Endothelial cell of umbilical vein (primary cell): ENCODE measurements at regions not wholly inside any gene's neighbourhood (a gene's known extent, or its start where the extent isn't known, plus 50 kb on each side); places are given as distances from the start of the nearest gene placed in this dataset.

Experiments used
- BruUV-seq: library from RNA; stranded (reverse); fragments of 400-500 nt; replicated peaks from 2 replicates; lab custom pipeline; 2021; lab: Mats Ljungman, UMichigan
- CTCF ChIA-PET: fragments of 300-600, 350-600 bp; sonication (Branson Sonifier 250); formaldehyde crosslinking; loops from one replicate; lab custom pipeline; 2021; ENCODE audit warnings: antibody characterized with exemption, inconsistent platforms; lab: Charles Lee
- POLR2A ChIA-PET: fragments of 300-600, 350-600 bp; sonication (Branson Sonifier 250); formaldehyde crosslinking; loops from one replicate; lab custom pipeline; 2021; ENCODE audit warnings: antibody characterized with exemption, inconsistent platforms; lab: Charles Lee
- DNase-seq: peaks from one replicate; pipeline ENCODE4 v3.0.0-alpha.2; 2011; ENCODE audit warnings: low read depth, low spot score
- FAIRE-seq: peaks from 2 replicates; lab custom pipeline; 2011; peaks lifted over from hg19 to GRCh38; lab: Jason Lieb, UNC
- H2AFZ ChIP-seq: 2 replicates; pipeline ENCODE4 v1.6.0; 2012; ENCODE audit warnings: low read depth, low read length, control low read depth, inconsistent platforms
- H3K27ac ChIP-seq: 2 replicates; pipeline ENCODE4 v1.5.1; 2011; ENCODE audit warnings: low read depth, mild to moderate bottlenecking, control low read depth, low read length, moderate library complexity; ENCODE audit not compliant: insufficient read depth
- H3K27me3 ChIP-seq, 2 experiments: 2 replicates each; pipeline versions ENCODE4 v1.6.0 to v1.6.1; 2011; ENCODE audit warnings: low read length in 2 of 2, mixed read lengths in 1 of 2; ENCODE audit not compliant: control insufficient read depth in 2 of 2, insufficient read depth in 2 of 2
- H3K36me3 ChIP-seq, 2 experiments: 2 replicates in 1 of 2; 3 replicates in 1 of 2; pipeline ENCODE4 v1.5.1; 2011; ENCODE audit warnings: low read length in 2 of 2, mild to moderate bottlenecking in 1 of 2, moderate library complexity in 1 of 2; ENCODE audit not compliant: control insufficient read depth in 2 of 2, insufficient read depth in 2 of 2; ENCODE audit errors: extremely low read depth in 1 of 2
- H3K4me1 ChIP-seq: 3 replicates; pipeline ENCODE4 v1.5.1; 2011; ENCODE audit warnings: mild to moderate bottlenecking, low read length; ENCODE audit not compliant: control insufficient read depth, insufficient read depth; ENCODE audit errors: extremely low read depth
- H3K4me2 ChIP-seq: 2 replicates; pipeline ENCODE4 v1.6.1; 2011; ENCODE audit warnings: low read length, control low read depth, mixed read lengths; ENCODE audit not compliant: insufficient read depth
- H3K4me3 ChIP-seq, 3 experiments: fragments of 200-600 bp in 1 of 3; sonication (generic), shearing (Covaris generic) in 1 of 3; replicated peaks in 1 of 3; 2 replicates each; pipeline ENCODE4 v1.5.1; 2011 to 2016; ENCODE audit warnings: control low read depth in 3 of 3, low read length in 3 of 3, mild to moderate bottlenecking in 2 of 3, inconsistent platforms in 1 of 3, low read depth in 1 of 3, moderate library complexity in 1 of 3; ENCODE audit not compliant: insufficient read depth in 1 of 3
- H3K79me2 ChIP-seq: 2 replicates; pipeline ENCODE4 v1.6.0; 2012; ENCODE audit warnings: low read length, inconsistent platforms; ENCODE audit not compliant: control insufficient read depth, insufficient read depth
- H3K9ac ChIP-seq: replicated peaks from 2 replicates; pipeline ENCODE3; 2011; ENCODE audit warnings: low read length, control low read depth; ENCODE audit not compliant: insufficient read depth; ENCODE audit errors: extremely low read depth
- H3K9me1 ChIP-seq: replicated peaks from 3 replicates; pipeline ENCODE4 v1.6.0; 2011; ENCODE audit warnings: mild to moderate bottlenecking, low read length; ENCODE audit not compliant: control insufficient read depth, insufficient read depth; ENCODE audit errors: extremely low read depth
- H3K9me3 ChIP-seq: replicated peaks from 2 replicates; pipeline ENCODE4 v1.5.1; 2012; ENCODE audit warnings: low read length, inconsistent platforms; ENCODE audit not compliant: control insufficient read depth, insufficient read depth
- H4K20me1 ChIP-seq: replicated peaks from 2 replicates; pipeline ENCODE3; 2011; ENCODE audit warnings: mild to moderate bottlenecking, low read length; ENCODE audit not compliant: control insufficient read depth, insufficient read depth; ENCODE audit errors: extremely low read depth
- CTCF ChIP-seq, 2 donors: IDR thresholded peaks; 1 replicate in 1 of 2; 2 replicates in 1 of 2; pipeline ENCODE4 v1.5.1; 2011; ENCODE audit warnings: low read length in 2 of 2, mild to moderate bottlenecking in 2 of 2, moderate library complexity in 2 of 2, control low read depth in 1 of 2, inconsistent platforms in 1 of 2, low read depth in 1 of 2; ENCODE audit not compliant: insufficient read depth in 1 of 2; ENCODE audit errors: extremely low read depth in 1 of 2
- EZH2 ChIP-seq: IDR thresholded peaks from 2 replicates; pipeline ENCODE4 v1.6.1; 2012; ENCODE audit warnings: borderline replicate concordance, low read depth, mild to moderate bottlenecking, moderate library complexity, low read length, inconsistent platforms; ENCODE audit not compliant: severe bottlenecking
- FOS ChIP-seq: IDR thresholded peaks from 2 replicates; pipeline ENCODE4 v1.6.1; 2011; ENCODE audit warnings: mild to moderate bottlenecking, low read length, moderate library complexity, borderline replicate concordance; ENCODE audit not compliant: insufficient read depth
- GATA2 ChIP-seq: IDR thresholded peaks from 2 replicates; pipeline ENCODE4 v1.7.0; 2011; ENCODE audit warnings: low read depth, mild to moderate bottlenecking, moderate library complexity, mixed read lengths, low read length; ENCODE audit not compliant: insufficient read length, insufficient read depth
- JUN ChIP-seq: IDR thresholded peaks from 2 replicates; pipeline ENCODE4 v1.6.1; 2011; ENCODE audit warnings: borderline replicate concordance, low read depth; ENCODE audit not compliant: insufficient read length, insufficient read depth
- MYC ChIP-seq: IDR thresholded peaks from one replicate; pipeline ENCODE4 v1.6.1; 2011; ENCODE audit warnings: mild to moderate bottlenecking, low read depth, low read length
- POLR2A ChIP-seq: IDR thresholded peaks from 2 replicates; pipeline ENCODE4 v1.6.1; 2012; ENCODE audit warnings: low read depth, mild to moderate bottlenecking, control low read depth, low read length
- POLR2AphosphoS5 ChIP-seq: IDR thresholded peaks from 2 replicates; pipeline ENCODE4 v1.6.1; 2012; ENCODE audit warnings: low read depth, mild to moderate bottlenecking, control low read depth, low read length, moderate library complexity; ENCODE audit not compliant: insufficient read depth
- dilution Hi-C: fragments of 300-500 bp; cut with MboI; formaldehyde crosslinking; loops from one replicate; pipeline ENCODE4 v1.15.0; 2019; ENCODE audit warnings: low sequenced_read_pairs; ENCODE audit not compliant: extremely low pct_ligation_motif_present
- intact Hi-C: fragments of 100-400 bp; cut with micrococcal nuclease; formaldehyde crosslinking; loops from one replicate; pipeline ENCODE4 v1.10.0; 2022
- TF ChIP-seq, protein P1 (sequence below): IDR thresholded peaks from 2 replicates; pipeline ENCODE4 v1.6.1; 2011; ENCODE audit not compliant: insufficient read depth, insufficient read length

GRCh38 chr20:60840971-60841370, 411.1 kb upstream of the CDH4 start:
- H3K79me2 ChIP-seq = no peaks in the 10 kb centered on the region
- no peaks in the 10 kb centered on the region for H3K36me3 ChIP-seq
- no peaks in the 10 kb centered on the region for H3K4me1 ChIP-seq
- TF ChIP-seq POLR2A (no peak), GATA2 (no peak), CTCF (IDR thresholded peaks at IDR 0.05; ENCODE audit: extremely low read depth in 1 of 2, insufficient read depth in 1 of 2, low read depth in 1 of 2, low read length in 2 of 2) (no peak), JUN (no peak)
- no peaks in the 10 kb centered on the region for H3K27me3 ChIP-seq
- ChIA-PET POLR2A (no interaction called here), CTCF (no interaction called here)
- no peak overlapping the region for H3K9ac ChIP-seq
- FAIRE-seq (no peak), DNase-seq (no peak)
- intact Hi-C loops (no loop called here), dilution Hi-C loops (no loop called here)
- H3K9me3 ChIP-seq = peaks cover 3% of the 10 kb centered on the region
- H2AFZ ChIP-seq = no peak overlapping the region
- H3K4me3 ChIP-seq = no peak overlapping the region
- no TSS peak for BruUV-seq
- no peaks in the 10 kb centered on the region for H4K20me1 ChIP-seq
- H3K27ac ChIP-seq = no peak overlapping the region
- no peaks in the 10 kb centered on the region for H3K9me1 ChIP-seq
- no peak overlapping the region for H3K4me2 ChIP-seq

GRCh38 chr20:60845146-60845545, 406.9 kb upstream of the CDH4 start:
- H3K27ac ChIP-seq = no peak overlapping the region
- H3K79me2 ChIP-seq = no peaks in the 10 kb centered on the region
- ChIA-PET POLR2A (no interaction called here), CTCF (no interaction called here)
- TF ChIP-seq CTCF (IDR thresholded peaks at IDR 0.05; ENCODE audit: extremely low read depth in 1 of 2, insufficient read depth in 1 of 2, low read depth in 1 of 2, low read length in 2 of 2) (no peak), FOS (no peak), EZH2 (no peak), MYC (no peak), JUN (no peak), GATA2 (no peak), POLR2AphosphoS5 (no peak), POLR2A (no peak)
- TF ChIP-seq, protein P1, sequence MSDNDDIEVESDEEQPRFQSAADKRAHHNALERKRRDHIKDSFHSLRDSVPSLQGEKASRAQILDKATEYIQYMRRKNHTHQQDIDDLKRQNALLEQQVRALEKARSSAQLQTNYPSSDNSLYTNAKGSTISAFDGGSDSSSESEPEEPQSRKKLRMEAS = no peak
- no peak for FAIRE-seq
- no peaks in the 10 kb centered on the region for H3K4me1 ChIP-seq
- H3K4me2 ChIP-seq = no peak overlapping the region
- DNase-seq = no peak
- no peaks in the 10 kb centered on the region for H3K9me1 ChIP-seq
- no peak overlapping the region for H3K9ac ChIP-seq
- dilution Hi-C loops = no loop called here
- H3K27me3 ChIP-seq = no peaks in the 10 kb centered on the region
- H4K20me1 ChIP-seq = no peaks in the 10 kb centered on the region
- H3K4me3 ChIP-seq = no peak overlapping the region
- intact Hi-C loops = no loop called here
- peaks cover 3% of the 10 kb centered on the region for H3K9me3 ChIP-seq
- no peaks in the 10 kb centered on the region for H3K36me3 ChIP-seq
- no peak overlapping the region for H2AFZ ChIP-seq
- no TSS peak for BruUV-seq
